ENCODE measurements at regions not wholly inside any gene's neighbourhood (a gene's known extent, or its start where the extent isn't known, plus 50 kb on each side); places are given as distances from the start of the nearest gene placed in this dataset.

DNA sequence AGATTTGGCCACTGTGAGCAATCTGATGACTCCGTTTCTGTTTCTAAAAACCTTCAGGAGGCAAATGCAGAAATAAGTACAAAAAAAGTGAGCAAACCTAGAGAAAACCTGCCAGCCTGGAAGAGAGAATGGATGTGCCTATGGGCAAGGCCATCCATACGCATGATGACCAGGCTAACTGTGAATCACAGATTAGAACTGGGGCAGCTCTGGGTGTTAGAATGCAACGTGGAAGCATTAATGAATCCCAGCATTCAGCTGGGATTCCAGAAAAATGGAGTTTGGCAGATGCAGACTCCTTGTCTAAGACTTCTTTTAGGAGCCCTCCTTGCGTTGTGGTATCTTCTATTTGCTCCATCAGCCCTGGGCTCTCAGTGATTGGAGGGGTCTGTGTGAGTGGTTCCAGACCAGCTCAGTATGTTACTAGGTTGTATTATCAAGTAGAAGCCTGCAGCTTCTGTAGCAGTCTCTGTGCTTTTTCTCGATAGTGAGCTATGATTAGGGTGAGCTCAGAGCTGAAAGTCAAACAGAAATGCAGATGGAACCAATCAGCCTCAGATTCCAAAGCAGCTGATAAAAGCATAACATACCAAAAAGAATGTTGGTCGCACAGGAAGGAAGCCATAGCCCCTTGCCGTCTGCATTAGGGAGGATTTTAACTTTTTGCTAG, 154.0 kb downstream of the PSMG1 start:
- TF ChIP-seq CEBPB (IDR thresholded peaks at IDR 0.05) (no peak), EGR1 (IDR thresholded peaks at IDR 0.05) (no peak), CREB1 (IDR thresholded peaks at IDR 0.05; ENCODE audit: low read depth) (no peak), TAF1 (IDR thresholded peaks at IDR 0.05; ENCODE audit: low read depth) (no peak)
- TF ChIP-seq, protein P1, sequence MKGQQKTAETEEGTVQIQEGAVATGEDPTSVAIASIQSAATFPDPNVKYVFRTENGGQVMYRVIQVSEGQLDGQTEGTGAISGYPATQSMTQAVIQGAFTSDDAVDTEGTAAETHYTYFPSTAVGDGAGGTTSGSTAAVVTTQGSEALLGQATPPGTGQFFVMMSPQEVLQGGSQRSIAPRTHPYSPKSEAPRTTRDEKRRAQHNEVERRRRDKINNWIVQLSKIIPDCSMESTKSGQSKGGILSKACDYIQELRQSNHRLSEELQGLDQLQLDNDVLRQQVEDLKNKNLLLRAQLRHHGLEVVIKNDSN (IDR thresholded peaks at IDR 0.05) = no peak

DNA sequence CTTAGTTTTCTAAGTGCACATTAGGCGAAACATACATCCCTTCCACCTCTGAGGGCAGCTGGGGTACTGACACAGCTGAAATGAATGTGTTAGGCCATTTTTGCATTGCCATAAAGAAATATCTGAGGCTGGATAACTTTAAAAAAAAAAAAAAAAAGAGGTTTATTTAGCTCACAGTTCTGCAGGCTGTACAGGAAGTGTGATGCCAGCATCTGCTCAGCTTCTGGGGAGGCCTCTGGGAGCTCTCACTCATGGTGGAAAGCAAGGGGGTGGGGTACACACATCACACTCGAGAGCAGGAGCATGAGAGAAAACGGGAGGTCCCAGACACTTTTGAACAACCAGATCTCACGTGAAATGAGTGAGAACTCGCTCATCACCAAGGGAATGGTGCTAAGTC, 158.1 kb downstream of the PSMG1 start:
- TF ChIP-seq EP300 (IDR thresholded peaks at IDR 0.05; ENCODE audit: borderline replicate concordance) (no peak), YY1 (IDR thresholded peaks at IDR 0.05; ENCODE audit: low read depth) (no peak), CEBPB (IDR thresholded peaks at IDR 0.05) (no peak), RAD21 (IDR thresholded peaks at IDR 0.05; ENCODE audit: low read depth) (no peak)

DNA sequence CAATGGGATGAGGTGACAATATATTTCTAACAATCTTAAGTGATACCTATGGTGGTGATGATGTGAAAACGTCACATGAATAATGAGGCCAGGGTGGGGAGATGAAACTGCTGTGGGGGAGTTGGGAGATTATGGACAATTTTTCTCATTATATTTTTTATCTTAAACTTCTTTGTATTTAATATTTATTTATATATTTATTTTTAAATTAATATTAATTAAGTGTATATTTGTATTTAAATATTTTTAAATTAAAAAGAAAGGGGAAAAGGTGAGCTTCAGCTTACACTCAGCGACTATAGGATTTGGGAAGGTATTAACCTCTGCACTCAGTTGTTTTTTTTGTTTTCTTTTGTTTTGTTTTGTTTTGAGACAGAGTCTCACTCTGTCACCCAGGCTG, 158.7 kb downstream of the PSMG1 start:
- TF ChIP-seq ZBTB7A (IDR thresholded peaks at IDR 0.05; ENCODE audit: low read depth) = no peak
- TF ChIP-seq, protein P1 (IDR thresholded peaks at IDR 0.05) = no peak
- TF ChIP-seq, protein P2, sequence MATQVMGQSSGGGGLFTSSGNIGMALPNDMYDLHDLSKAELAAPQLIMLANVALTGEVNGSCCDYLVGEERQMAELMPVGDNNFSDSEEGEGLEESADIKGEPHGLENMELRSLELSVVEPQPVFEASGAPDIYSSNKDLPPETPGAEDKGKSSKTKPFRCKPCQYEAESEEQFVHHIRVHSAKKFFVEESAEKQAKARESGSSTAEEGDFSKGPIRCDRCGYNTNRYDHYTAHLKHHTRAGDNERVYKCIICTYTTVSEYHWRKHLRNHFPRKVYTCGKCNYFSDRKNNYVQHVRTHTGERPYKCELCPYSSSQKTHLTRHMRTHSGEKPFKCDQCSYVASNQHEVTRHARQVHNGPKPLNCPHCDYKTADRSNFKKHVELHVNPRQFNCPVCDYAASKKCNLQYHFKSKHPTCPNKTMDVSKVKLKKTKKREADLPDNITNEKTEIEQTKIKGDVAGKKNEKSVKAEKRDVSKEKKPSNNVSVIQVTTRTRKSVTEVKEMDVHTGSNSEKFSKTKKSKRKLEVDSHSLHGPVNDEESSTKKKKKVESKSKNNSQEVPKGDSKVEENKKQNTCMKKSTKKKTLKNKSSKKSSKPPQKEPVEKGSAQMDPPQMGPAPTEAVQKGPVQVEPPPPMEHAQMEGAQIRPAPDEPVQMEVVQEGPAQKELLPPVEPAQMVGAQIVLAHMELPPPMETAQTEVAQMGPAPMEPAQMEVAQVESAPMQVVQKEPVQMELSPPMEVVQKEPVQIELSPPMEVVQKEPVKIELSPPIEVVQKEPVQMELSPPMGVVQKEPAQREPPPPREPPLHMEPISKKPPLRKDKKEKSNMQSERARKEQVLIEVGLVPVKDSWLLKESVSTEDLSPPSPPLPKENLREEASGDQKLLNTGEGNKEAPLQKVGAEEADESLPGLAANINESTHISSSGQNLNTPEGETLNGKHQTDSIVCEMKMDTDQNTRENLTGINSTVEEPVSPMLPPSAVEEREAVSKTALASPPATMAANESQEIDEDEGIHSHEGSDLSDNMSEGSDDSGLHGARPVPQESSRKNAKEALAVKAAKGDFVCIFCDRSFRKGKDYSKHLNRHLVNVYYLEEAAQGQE (IDR thresholded peaks at IDR 0.05; ENCODE audit: low read depth) = no peak
- TF ChIP-seq YY1 (IDR thresholded peaks at IDR 0.05; ENCODE audit: low read depth) = no peak
- TF ChIP-seq TCF12 (IDR thresholded peaks at IDR 0.05; ENCODE audit: low read depth) = no peak
- no peak for TF ChIP-seq TEAD4 (IDR thresholded peaks at IDR 0.05)
- TF ChIP-seq CREB1 (IDR thresholded peaks at IDR 0.05; ENCODE audit: low read depth) = no peak
- no peak for TF ChIP-seq FOXM1 (IDR thresholded peaks at IDR 0.05; ENCODE audit: borderline replicate concordance, low read depth)
- TF ChIP-seq CEBPB (IDR thresholded peaks at IDR 0.05) = no peak
- TF ChIP-seq, protein P3, sequence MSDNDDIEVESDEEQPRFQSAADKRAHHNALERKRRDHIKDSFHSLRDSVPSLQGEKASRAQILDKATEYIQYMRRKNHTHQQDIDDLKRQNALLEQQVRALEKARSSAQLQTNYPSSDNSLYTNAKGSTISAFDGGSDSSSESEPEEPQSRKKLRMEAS (IDR thresholded peaks at IDR 0.05) = no peak
- TF ChIP-seq EP300 (IDR thresholded peaks at IDR 0.05; ENCODE audit: borderline replicate concordance) = no peak
- no peak for TF ChIP-seq TAF1 (IDR thresholded peaks at IDR 0.05; ENCODE audit: low read depth)
- TF ChIP-seq NFIC (IDR thresholded peaks at IDR 0.05) = no peak
- no peak for TF ChIP-seq EGR1 (IDR thresholded peaks at IDR 0.05)

DNA sequence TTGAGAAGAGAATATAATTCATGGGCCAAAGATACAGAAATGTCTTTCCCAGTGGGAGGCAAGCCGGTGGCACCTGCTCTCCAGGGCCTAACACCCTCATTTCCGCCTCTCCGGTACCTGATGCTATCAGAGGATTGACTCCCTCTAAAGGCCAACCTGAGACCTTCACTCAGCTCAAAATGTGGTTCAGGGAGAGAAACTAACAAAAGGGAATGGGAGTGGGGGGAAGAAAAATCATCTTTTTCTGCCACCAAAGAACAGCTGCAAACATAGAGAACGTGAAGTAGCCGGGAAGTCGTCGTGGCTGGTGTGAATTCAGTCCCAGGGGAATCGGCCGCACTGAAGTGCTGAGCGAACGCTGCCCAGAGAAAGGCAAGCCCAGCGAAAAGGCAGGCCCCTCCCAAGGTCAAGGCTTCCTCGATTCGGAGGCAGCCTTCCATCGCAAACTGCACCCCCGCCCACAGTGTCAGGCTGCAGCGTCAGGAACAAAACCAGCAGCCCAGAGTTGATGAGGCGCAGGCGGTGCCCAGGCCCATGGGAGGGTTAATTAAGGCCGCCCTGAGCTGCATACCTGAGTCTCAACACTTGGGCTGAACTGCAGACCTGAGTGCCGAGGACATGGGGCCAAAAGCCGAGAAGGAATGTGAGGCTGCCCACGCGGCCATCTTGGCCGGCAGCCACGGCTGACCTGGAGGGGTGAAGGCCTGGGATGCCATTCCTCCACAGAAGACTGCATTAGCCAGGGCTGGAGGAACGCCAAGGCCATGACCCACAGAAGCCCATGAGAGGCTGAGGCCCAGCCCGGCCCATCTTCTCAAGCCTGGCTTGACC, 160.2 kb downstream of the PSMG1 start:
- TF ChIP-seq, protein P2 (IDR thresholded peaks at IDR 0.05; ENCODE audit: low read depth) = no peak
- no peak for TF ChIP-seq CEBPB (IDR thresholded peaks at IDR 0.05)
- TF ChIP-seq TCF12 (IDR thresholded peaks at IDR 0.05; ENCODE audit: low read depth) = peak; percentile 86
- TF ChIP-seq TAF1 (IDR thresholded peaks at IDR 0.05; ENCODE audit: low read depth) = no peak
- peak; percentile 88 for TF ChIP-seq EP300 (IDR thresholded peaks at IDR 0.05; ENCODE audit: borderline replicate concordance)
- TF ChIP-seq, protein P1 (IDR thresholded peaks at IDR 0.05) = peak; percentile 54
- TF ChIP-seq EGR1 (IDR thresholded peaks at IDR 0.05) = peak; percentile 76
- TF ChIP-seq NFIC (IDR thresholded peaks at IDR 0.05) = peak; percentile 95
- peak; percentile 58 for TF ChIP-seq RAD21 (IDR thresholded peaks at IDR 0.05; ENCODE audit: low read depth)
- no peak for TF ChIP-seq ZBTB7A (IDR thresholded peaks at IDR 0.05; ENCODE audit: low read depth)
- peak; percentile 81 for TF ChIP-seq YY1 (IDR thresholded peaks at IDR 0.05; ENCODE audit: low read depth)
- TF ChIP-seq CREB1 (IDR thresholded peaks at IDR 0.05; ENCODE audit: low read depth) = no peak
- peak; percentile 71 for TF ChIP-seq FOXM1 (IDR thresholded peaks at IDR 0.05; ENCODE audit: borderline replicate concordance, low read depth)
- TF ChIP-seq TEAD4 (IDR thresholded peaks at IDR 0.05) = peak; percentile 93
- TF ChIP-seq, protein P3 (IDR thresholded peaks at IDR 0.05) = peak; percentile 92

DNA sequence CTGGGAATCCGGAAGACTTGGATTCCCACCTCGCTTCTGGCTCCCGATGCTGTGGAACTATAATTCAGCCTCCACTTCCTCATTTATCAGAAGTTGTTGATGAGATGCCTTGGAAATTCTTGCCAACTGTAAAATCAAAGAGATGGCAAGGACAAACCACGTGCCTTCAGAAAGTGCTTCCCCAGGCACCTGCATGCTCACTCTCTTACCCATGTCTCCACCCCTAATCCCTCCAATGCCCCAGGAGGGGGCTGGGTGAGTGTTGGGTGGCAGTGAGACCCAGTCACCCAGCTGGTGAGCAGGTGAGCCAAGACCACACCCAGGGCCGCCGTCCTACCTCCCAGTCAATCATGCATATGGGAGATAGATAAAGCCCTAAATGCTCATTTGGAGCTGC, 160.8 kb downstream of the PSMG1 start:
- TF ChIP-seq, protein P2 (IDR thresholded peaks at IDR 0.05; ENCODE audit: low read depth) = no peak
- TF ChIP-seq ZBTB7A (IDR thresholded peaks at IDR 0.05; ENCODE audit: low read depth) (0 out of 2 replicates have a peak, but pooled peaks have one; percentile 30), TCF12 (IDR thresholded peaks at IDR 0.05; ENCODE audit: low read depth) (peak; percentile 30; the same call in 1 of the 2 replicates)

All from Ishikawa (cell line).